Osteocyte (in vitro differentiated cells): ENCODE measurements at regions not wholly inside any gene's neighbourhood (a gene's known extent, or its start where the extent isn't known, plus 50 kb on each side); places are given as distances from the start of the nearest gene placed in this dataset.
A peak's percentile ranks its signal among the peaks of the same experiment; 100 is the strongest.

Experiments used
- DNase-seq: peaks from one replicate; pipeline ENCODE4 v3.0.0; 2021; ENCODE audit warnings: mixed read lengths; ENCODE audit not compliant: unreplicated experiment; ENCODE audit errors: extremely low spot score
- H3K27ac Mint-ChIP-seq: one replicate; pipeline ENCODE4 v1.8.0; 2021; ENCODE audit warnings: mild to moderate bottlenecking, mixed read lengths; ENCODE audit not compliant: unreplicated experiment
- H3K27me3 Mint-ChIP-seq: one replicate; pipeline ENCODE4 v1.8.0; 2021; ENCODE audit warnings: mixed read lengths; ENCODE audit not compliant: unreplicated experiment
- H3K36me3 Mint-ChIP-seq: one replicate; pipeline ENCODE4 v1.8.0; 2021; ENCODE audit warnings: mixed read lengths; ENCODE audit not compliant: unreplicated experiment
- H3K4me1 Mint-ChIP-seq: one replicate; pipeline ENCODE4 v1.8.0; 2021; ENCODE audit warnings: mixed read lengths; ENCODE audit not compliant: unreplicated experiment
- H3K4me3 Mint-ChIP-seq: one replicate; pipeline ENCODE4 v1.8.0; 2021; ENCODE audit warnings: mild to moderate bottlenecking, moderate library complexity, mixed read lengths; ENCODE audit not compliant: unreplicated experiment
- H3K9me3 Mint-ChIP-seq: one replicate; pipeline ENCODE4 v1.8.0; 2021; ENCODE audit warnings: mixed read lengths; ENCODE audit not compliant: unreplicated experiment
- TF ChIP-seq, protein P1 (sequence below): fragments of 200-600 bp; sonication (generic); IDR thresholded peaks from 2 replicates; pipeline ENCODE4 v1.5.0; 2021; ENCODE audit warnings: antibody characterized with exemption, mild to moderate bottlenecking, moderate library complexity

DNA sequence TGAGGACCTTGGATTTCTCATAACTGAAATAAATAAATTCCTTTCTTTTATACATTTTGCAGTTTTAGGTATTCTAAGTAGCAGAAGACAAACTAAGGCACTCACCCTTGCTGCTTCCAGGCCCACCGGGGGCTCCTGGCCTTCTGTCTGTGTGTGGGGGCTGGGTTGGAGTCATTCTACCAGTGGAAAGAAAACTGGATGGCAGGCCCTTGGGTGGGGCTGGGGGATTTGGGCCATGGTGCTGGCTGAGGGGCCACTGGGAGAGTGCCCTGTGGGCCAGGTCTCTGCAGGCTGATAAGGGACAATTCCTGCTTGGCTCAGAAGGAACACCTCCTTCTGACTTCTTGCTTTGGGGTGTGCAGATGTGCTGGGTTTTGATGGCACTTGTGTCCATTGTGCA is 54.0 kb upstream of the CSF3R start:
- Mint-ChIP-seq H3K27ac (no peak overlapping the region), H3K36me3 (no peaks in the 10 kb centered on the region), H3K4me3 (no peak overlapping the region), H3K4me1 (no peaks in the 10 kb centered on the region), H3K9me3 (no peaks in the 10 kb centered on the region), H3K27me3 (peaks cover 14% of the 10 kb centered on the region)
- DNase-seq, result no peak
- TF ChIP-seq, protein P1, sequence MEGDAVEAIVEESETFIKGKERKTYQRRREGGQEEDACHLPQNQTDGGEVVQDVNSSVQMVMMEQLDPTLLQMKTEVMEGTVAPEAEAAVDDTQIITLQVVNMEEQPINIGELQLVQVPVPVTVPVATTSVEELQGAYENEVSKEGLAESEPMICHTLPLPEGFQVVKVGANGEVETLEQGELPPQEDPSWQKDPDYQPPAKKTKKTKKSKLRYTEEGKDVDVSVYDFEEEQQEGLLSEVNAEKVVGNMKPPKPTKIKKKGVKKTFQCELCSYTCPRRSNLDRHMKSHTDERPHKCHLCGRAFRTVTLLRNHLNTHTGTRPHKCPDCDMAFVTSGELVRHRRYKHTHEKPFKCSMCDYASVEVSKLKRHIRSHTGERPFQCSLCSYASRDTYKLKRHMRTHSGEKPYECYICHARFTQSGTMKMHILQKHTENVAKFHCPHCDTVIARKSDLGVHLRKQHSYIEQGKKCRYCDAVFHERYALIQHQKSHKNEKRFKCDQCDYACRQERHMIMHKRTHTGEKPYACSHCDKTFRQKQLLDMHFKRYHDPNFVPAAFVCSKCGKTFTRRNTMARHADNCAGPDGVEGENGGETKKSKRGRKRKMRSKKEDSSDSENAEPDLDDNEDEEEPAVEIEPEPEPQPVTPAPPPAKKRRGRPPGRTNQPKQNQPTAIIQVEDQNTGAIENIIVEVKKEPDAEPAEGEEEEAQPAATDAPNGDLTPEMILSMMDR, result no peak

DNA sequence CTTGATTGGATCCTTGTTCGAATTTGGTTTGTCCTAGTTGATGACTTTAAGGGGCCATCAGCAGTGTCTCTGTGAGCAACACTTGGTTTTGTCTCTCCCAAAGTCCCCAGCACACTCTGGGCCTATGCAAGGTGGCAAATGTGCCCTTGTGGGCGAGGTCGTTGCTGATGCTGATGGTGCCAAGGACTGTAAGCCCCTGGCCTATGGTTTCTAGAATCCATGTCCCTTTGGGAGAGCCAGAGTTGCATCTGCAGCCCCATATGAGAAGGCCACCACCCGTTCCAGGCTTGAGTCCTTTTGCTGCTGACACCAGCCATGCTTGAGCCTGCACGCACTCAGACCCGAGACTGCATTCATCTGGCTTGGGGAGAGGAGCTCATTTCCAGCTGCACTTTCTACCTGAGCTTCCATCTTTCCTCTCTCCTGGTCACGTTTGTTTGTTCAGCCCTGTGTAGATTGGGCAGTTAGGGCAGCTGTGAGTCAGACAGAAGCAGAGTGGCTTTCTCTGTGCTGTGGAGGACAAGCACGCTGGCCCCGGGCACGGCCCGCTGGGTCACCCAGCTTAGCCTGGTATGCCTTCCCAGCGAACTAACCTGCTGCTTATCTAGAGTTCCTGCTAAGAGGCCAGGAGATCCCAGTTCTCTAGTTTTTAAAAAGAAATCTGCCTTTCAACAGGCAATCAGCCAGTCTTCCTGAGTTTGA is 52.1 kb upstream of the CSF3R start:
- H3K36me3 Mint-ChIP-seq, result no peaks in the 10 kb centered on the region
- H3K4me3 Mint-ChIP-seq, result no peak overlapping the region
- DNase-seq, result no peak
- no peaks in the 10 kb centered on the region for H3K9me3 Mint-ChIP-seq
- no peaks in the 10 kb centered on the region for H3K4me1 Mint-ChIP-seq
- TF ChIP-seq, protein P1, result no peak
- H3K27me3 Mint-ChIP-seq, result peaks cover 14% of the 10 kb centered on the region
- H3K27ac Mint-ChIP-seq, result no peak overlapping the region

DNA sequence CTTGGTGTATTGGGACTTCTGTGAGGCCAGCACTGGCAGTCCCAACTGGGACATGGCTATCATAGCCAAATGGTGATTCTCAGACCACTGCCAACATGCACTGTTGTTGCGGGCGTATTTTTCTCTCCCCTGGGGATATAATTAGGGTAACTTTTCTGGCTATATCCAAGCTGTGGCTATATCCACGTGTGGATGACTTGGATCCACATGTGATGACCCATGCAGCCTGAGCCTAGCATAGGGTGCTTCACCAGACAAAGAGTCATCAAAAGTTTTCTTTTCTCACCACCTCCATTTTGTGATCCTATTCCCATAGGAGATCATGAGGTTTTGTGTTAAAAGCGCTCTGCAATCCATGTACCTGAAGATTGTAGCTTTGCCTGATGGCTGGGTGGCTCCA is 51.2 kb upstream of the CSF3R start:
- Mint-ChIP-seq H3K9me3 (no peaks in the 10 kb centered on the region), H3K36me3 (no peaks in the 10 kb centered on the region), H3K27ac (no peak overlapping the region), H3K4me3 (no peak overlapping the region), H3K27me3 (peaks cover 14% of the 10 kb centered on the region), H3K4me1 (no peaks in the 10 kb centered on the region)
- DNase-seq, result no peak
- TF ChIP-seq, protein P1, result no peak

DNA sequence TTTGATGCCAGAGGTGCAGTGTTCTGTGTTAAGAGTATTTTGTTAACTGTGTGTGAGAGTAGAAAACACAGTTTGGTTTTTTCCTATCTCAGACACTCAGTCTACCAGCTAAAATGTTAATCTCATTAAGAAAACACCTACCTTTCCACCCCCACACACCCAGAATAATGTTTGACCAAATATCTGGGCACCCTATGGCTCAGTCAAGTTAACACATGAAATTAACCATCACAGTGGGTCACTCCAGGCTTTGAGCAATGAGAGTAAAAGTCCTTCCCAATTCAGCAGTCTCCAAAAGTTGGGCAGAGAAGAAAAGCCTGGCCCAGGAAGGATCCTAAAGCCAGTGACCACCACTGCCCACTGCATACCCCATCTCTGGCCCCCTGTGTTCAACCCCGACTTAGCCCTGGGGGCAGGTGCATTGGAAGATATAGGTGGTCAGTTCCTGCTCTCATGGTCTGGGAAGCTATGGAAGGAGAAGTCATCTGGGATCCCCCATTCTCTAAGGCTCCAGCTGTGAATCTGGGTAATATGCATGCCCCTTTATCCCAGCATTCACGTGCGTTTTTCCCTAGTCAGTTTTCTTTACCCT is 50.2 kb upstream of the CSF3R start:
- TF ChIP-seq, protein P1, result no peak
- peaks cover 14% of the 10 kb centered on the region for H3K27me3 Mint-ChIP-seq

More for the DNA sequence above, 50.2 kb upstream of the CSF3R start:
- peak; percentile 57 for DNase-seq
- Mint-ChIP-seq H3K36me3 (no peaks in the 10 kb centered on the region), H3K4me3 (no peak overlapping the region), H3K9me3 (no peaks in the 10 kb centered on the region), H3K27ac (no peak overlapping the region), H3K4me1 (no peaks in the 10 kb centered on the region)
